ENCODE measurements at regions not wholly inside any gene's neighbourhood (a gene's known extent, or its start where the extent isn't known, plus 50 kb on each side); places are given as distances from the start of the nearest gene placed in this dataset.

DNA sequence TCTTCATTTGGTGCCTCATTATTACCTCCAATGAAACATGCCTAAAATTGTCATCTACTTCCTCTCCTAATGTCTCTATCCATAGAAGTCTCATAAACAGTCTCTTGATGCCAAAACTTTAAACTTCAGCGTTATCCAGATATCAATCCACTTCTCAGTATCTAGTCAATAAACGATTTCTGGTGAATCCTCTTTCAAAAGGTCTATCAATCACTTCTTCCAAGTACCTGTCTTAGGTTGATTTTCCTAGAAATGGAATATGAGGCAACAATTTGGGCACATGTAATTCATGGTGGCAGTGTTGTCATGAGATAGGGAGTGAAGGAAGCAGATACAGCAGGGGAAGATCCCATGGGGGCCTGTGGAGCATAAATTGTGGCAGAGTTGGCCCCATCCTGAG, 348.5 kb upstream of the POU1F1 start:
- H2AFZ ChIP-seq (replicated peaks; ENCODE audit: low read length, poor library complexity): no peak overlapping the region
- H3K14ac ChIP-seq (replicated peaks; ENCODE audit: low read depth, low read length): no peak overlapping the region
- H3K4me2 ChIP-seq (ENCODE audit: low read depth, low read length): no peak overlapping the region
- H3K27ac ChIP-seq (ENCODE audit: insufficient read depth, low read length): no peak overlapping the region
- H4K5ac ChIP-seq (ENCODE audit: low read depth, low read length): no peak overlapping the region
- no peak for TF ChIP-seq POLR2A (IDR thresholded peaks at IDR 0.05; ENCODE audit: low read depth, low read length)
- TF ChIP-seq MXI1 (IDR thresholded peaks at IDR 0.05; ENCODE audit: borderline replicate concordance, low read depth, low read length): no peak
- TF ChIP-seq, protein P1, sequence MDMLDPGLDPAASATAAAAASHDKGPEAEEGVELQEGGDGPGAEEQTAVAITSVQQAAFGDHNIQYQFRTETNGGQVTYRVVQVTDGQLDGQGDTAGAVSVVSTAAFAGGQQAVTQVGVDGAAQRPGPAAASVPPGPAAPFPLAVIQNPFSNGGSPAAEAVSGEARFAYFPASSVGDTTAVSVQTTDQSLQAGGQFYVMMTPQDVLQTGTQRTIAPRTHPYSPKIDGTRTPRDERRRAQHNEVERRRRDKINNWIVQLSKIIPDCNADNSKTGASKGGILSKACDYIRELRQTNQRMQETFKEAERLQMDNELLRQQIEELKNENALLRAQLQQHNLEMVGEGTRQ (IDR thresholded peaks at IDR 0.05; ENCODE audit: low read depth, low read length): no peak
- no peak for TF ChIP-seq MAZ (IDR thresholded peaks at IDR 0.05; ENCODE audit: borderline replicate concordance, low read depth, low read length)
- no peak for TF ChIP-seq SMC3 (IDR thresholded peaks at IDR 0.05; ENCODE audit: low read depth, low read length)
- no peak for TF ChIP-seq CTCF (conservative IDR thresholded peaks at IDR 0.05; ENCODE audit: low read depth, low read length)
- TF ChIP-seq RCOR1 (IDR thresholded peaks at IDR 0.05; ENCODE audit: insufficient replicate concordance, low read length): no peak
- TF ChIP-seq RAD21 (IDR thresholded peaks at IDR 0.05; ENCODE audit: low read length): no peak
- no peak for TF ChIP-seq CHD1 (IDR thresholded peaks at IDR 0.05; ENCODE audit: low read depth, low read length)
- TF ChIP-seq MAFK (IDR thresholded peaks at IDR 0.05; ENCODE audit: low read depth, low read length): no peak
- TF ChIP-seq NFE2L2 (IDR thresholded peaks at IDR 0.05; ENCODE audit: low read depth, low read length): no peak
- TF ChIP-seq RFX5 (IDR thresholded peaks at IDR 0.05; ENCODE audit: low read depth, low read length): no peak
- TF ChIP-seq FOS (IDR thresholded peaks at IDR 0.05; ENCODE audit: low read depth, low read length): no peak
- TF ChIP-seq BHLHE40 (IDR thresholded peaks at IDR 0.05; ENCODE audit: low read depth, low read length): no peak
- no peak for TF ChIP-seq ELK1 (IDR thresholded peaks at IDR 0.05; ENCODE audit: borderline replicate concordance, low read depth, low read length)
- TF ChIP-seq CEBPB (IDR thresholded peaks at IDR 0.05; ENCODE audit: low read depth, low read length): no peak
- ChIA-PET POLR2A (ENCODE audit: unreplicated experiment) (no interaction called here), CTCF (interaction anchor here (0.5 kb wide), 1 partner anchor 266 kb away, joined by 5 read pairs; no protein-coding TSS in a partner anchor)
- H2BK15ac ChIP-seq (ENCODE audit: low read depth, low read length): no peak overlapping the region
- H2BK20ac ChIP-seq (ENCODE audit: low read depth, low read length): no peak overlapping the region
- no peaks in the 10 kb centered on the region for H3K27me3 ChIP-seq (ENCODE audit: control insufficient read depth, insufficient read depth, low read length)
- no peaks in the 10 kb centered on the region for H3K79me1 ChIP-seq (ENCODE audit: low read depth in 1 of 2, low read length in 2 of 2)
- no peak overlapping the region for H3K4me3 ChIP-seq (ENCODE audit: insufficient read depth, low read depth, low read length)
- no peak overlapping the region for H4K8ac ChIP-seq (ENCODE audit: low read depth in 2 of 2, low read length in 2 of 2)
- DNase-seq (no peak), ATAC-seq (ENCODE audit: low read depth) (no peak)
- no peaks in the 10 kb centered on the region for H4K20me1 ChIP-seq (ENCODE audit: insufficient read depth, low read length)
- WGBS, 2 experiments (ENCODE audit: extremely low coverage in 2 of 2, insufficient read length in 1 of 2): no CpG with 5 or more reads among the region's 2 CpGs
- BruUV-seq (replicated peaks): no TSS peak
- H3K18ac ChIP-seq (ENCODE audit: low read depth, low read length): no peak overlapping the region
- H3K56ac ChIP-seq (ENCODE audit: extremely low read depth, insufficient read depth, low read length): no peak overlapping the region
- H2AK5ac ChIP-seq (ENCODE audit: low read depth, low read length): no peak overlapping the region
- no peak overlapping the region for H3K9ac ChIP-seq (ENCODE audit: low read depth, low read length)
- H3K23ac ChIP-seq (ENCODE audit: low read depth, low read length): no peak overlapping the region
- no peaks in the 10 kb centered on the region for H3K4me1 ChIP-seq (ENCODE audit: control insufficient read depth, insufficient read depth, low read length)
- H3K9me1 ChIP-seq (ENCODE audit: insufficient read depth, low read length): no peaks in the 10 kb centered on the region
- no peak overlapping the region for H2AK9ac ChIP-seq (replicated peaks; ENCODE audit: low read depth, low read length, poor library complexity)
- no peak overlapping the region for H3K4ac ChIP-seq (ENCODE audit: low read depth, low read length)
- dilution Hi-C loops (cut with HindIII; ENCODE audit: low sequenced_read_pairs, unreplicated experiment): no loop called here
- no peaks in the 10 kb centered on the region for H3K36me3 ChIP-seq (ENCODE audit: control insufficient read depth, insufficient read depth, low read length)
- no peak overlapping the region for H2BK5ac ChIP-seq (ENCODE audit: low read depth, low read length, poor library complexity, severe bottlenecking)
- no peak overlapping the region for H4K91ac ChIP-seq (ENCODE audit: insufficient read depth, low read depth, low read length)
- no peak overlapping the region for H2BK120ac ChIP-seq (ENCODE audit: low read depth, low read length)
- in situ Hi-C loops (cut with MboI; ENCODE audit: low sequenced_read_pairs): no loop called here
- intact Hi-C loops (cut with micrococcal nuclease): no loop called here
- peaks cover 7% of the 10 kb centered on the region for H3K9me3 ChIP-seq (ENCODE audit: control insufficient read depth, insufficient read depth, low read length)

Measured in IMR-90 (cell line).